HEK293T (cell line): ENCODE measurements at regions not wholly inside any gene's neighbourhood (a gene's known extent, or its start where the extent isn't known, plus 50 kb on each side); places are given as distances from the start of the nearest gene placed in this dataset.

Source experiments
- CTBP1 ChIP-seq: fragments of 450-650 bp; IDR thresholded peaks from 2 replicates; pipeline ENCODE4 v1.6.1; 2016; ENCODE audit warnings: borderline replicate concordance
- ELF4 ChIP-seq: fragments of 450-650 bp; IDR thresholded peaks from 2 replicates; pipeline ENCODE4 v1.6.1; 2017; ENCODE audit warnings: antibody characterized with exemption
- FOXA1 ChIP-seq: fragments of 450-650 bp; IDR thresholded peaks from 2 replicates; pipeline ENCODE4 v1.6.1; 2016; ENCODE audit warnings: mild to moderate bottlenecking
- L3MBTL2 ChIP-seq: fragments of 450-650 bp; conservative IDR thresholded peaks from 2 replicates; pipeline ENCODE4 v1.6.1; 2016; ENCODE audit warnings: mild to moderate bottlenecking
- NFRKB ChIP-seq: fragments of 450-650 bp; IDR thresholded peaks from 2 replicates; pipeline ENCODE4 v1.6.1; 2016; ENCODE audit warnings: mild to moderate bottlenecking, moderate library complexity
- SP1 ChIP-seq: fragments of 450-650 bp; IDR thresholded peaks from 2 replicates; pipeline ENCODE4 v1.6.1; 2017
- SUZ12 ChIP-seq: fragments of 450-650 bp; IDR thresholded peaks from 2 replicates; pipeline ENCODE4 v1.6.1; 2016; ENCODE audit warnings: mild to moderate bottlenecking

GRCh38 chr13:91112201-91112923, 235.1 kb upstream of the MIR17HG start:
- TF ChIP-seq SUZ12 (no peak), ELF4 (no peak), FOXA1 (no peak), SP1 (no peak), NFRKB (no peak), CTBP1 (no peak), L3MBTL2 (no peak)
